Activated CD8-positive, alpha-beta T cell treated with anti-CD3 and anti-CD28 coated beads for 36 hours (primary cell): ENCODE measurements at regions not wholly inside any gene's neighbourhood (a gene's known extent, or its start where the extent isn't known, plus 50 kb on each side); places are given as distances from the start of the nearest gene placed in this dataset.

Experiments used
- ATAC-seq: fragments of 200-7000 bp; cut with Tn5 transposase; one replicate; pipeline ENCODE4 v1.10.0; 2021; ENCODE audit warnings: mild to moderate bottlenecking, moderate library complexity
- CTCF ChIA-PET: fragments of 350-600 bp; sonication (Branson Sonifier 250); formaldehyde crosslinking; loops from one replicate; lab custom pipeline; 2021; ENCODE audit warnings: antibody characterized with exemption; lab: Charles Lee
- POLR2A ChIA-PET: fragments of 350-600 bp; sonication (Branson Sonifier 250); formaldehyde crosslinking; loops from one replicate; lab custom pipeline; 2021; ENCODE audit warnings: antibody characterized with exemption; lab: Charles Lee
- DNase-seq: peaks from one replicate; pipeline ENCODE4 v3.0.0-alpha.2; 2020
- H3K27ac Mint-ChIP-seq: one replicate; pipeline ENCODE4 v1.8.0; 2021; ENCODE audit warnings: mild to moderate bottlenecking, mixed read lengths
- H3K27me3 Mint-ChIP-seq: one replicate; pipeline ENCODE4 v1.8.0; 2021; ENCODE audit warnings: mixed read lengths
- H3K36me3 Mint-ChIP-seq: one replicate; pipeline ENCODE4 v1.8.0; 2021; ENCODE audit warnings: low read depth, mixed read lengths
- H3K4me1 Mint-ChIP-seq: one replicate; pipeline ENCODE4 v1.8.0; 2021; ENCODE audit warnings: low read depth, mixed read lengths
- H3K4me3 Mint-ChIP-seq: one replicate; pipeline ENCODE4 v1.8.0; 2021; ENCODE audit warnings: mild to moderate bottlenecking, moderate library complexity, mixed read lengths
- H3K9me3 Mint-ChIP-seq: one replicate; pipeline ENCODE4 v1.8.0; 2021; ENCODE audit warnings: mixed read lengths
- intact Hi-C: fragments of 100-400 bp; cut with micrococcal nuclease; formaldehyde crosslinking; loops from one replicate; pipeline ENCODE4 v1.10.0; 2022
- TF ChIP-seq, protein P1 (sequence below): fragments of 200-600 bp; IDR thresholded peaks from one replicate; pipeline ENCODE4 v1.8.0; 2022; ENCODE audit warnings: antibody characterized with exemption, mild to moderate bottlenecking

DNA sequence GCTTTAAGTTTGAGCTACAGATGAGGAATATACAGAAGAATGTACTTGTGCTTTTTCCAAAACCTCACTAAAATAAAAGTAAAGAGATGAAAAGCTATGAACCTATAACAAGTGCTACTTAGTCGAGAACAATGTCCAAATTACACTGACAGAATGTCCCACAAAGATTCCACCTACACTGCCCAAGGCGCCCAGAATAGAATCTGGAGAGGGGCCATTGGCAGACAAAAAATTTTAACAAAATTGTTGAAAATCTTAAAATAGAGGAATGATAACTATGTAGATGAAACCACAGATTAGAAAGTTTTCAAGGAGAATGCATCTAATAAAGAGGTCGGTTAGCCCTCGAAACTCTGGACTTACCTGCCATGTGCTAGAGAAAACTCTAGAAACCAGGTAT is 235.3 kb downstream of the CETN3 start:
- intact Hi-C loops: no loop called here
- no peak for DNase-seq
- Mint-ChIP-seq H3K9me3 (peaks cover 7% of the 10 kb centered on the region), H3K27me3 (peaks cover 2% of the 10 kb centered on the region), H3K36me3 (no peaks in the 10 kb centered on the region), H3K4me3 (no peak overlapping the region), H3K4me1 (no peaks in the 10 kb centered on the region), H3K27ac (no peak overlapping the region)
- ChIA-PET POLR2A (no interaction called here), CTCF (no interaction called here)
- TF ChIP-seq, protein P1, sequence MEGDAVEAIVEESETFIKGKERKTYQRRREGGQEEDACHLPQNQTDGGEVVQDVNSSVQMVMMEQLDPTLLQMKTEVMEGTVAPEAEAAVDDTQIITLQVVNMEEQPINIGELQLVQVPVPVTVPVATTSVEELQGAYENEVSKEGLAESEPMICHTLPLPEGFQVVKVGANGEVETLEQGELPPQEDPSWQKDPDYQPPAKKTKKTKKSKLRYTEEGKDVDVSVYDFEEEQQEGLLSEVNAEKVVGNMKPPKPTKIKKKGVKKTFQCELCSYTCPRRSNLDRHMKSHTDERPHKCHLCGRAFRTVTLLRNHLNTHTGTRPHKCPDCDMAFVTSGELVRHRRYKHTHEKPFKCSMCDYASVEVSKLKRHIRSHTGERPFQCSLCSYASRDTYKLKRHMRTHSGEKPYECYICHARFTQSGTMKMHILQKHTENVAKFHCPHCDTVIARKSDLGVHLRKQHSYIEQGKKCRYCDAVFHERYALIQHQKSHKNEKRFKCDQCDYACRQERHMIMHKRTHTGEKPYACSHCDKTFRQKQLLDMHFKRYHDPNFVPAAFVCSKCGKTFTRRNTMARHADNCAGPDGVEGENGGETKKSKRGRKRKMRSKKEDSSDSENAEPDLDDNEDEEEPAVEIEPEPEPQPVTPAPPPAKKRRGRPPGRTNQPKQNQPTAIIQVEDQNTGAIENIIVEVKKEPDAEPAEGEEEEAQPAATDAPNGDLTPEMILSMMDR: no peak
- no peak for ATAC-seq

DNA sequence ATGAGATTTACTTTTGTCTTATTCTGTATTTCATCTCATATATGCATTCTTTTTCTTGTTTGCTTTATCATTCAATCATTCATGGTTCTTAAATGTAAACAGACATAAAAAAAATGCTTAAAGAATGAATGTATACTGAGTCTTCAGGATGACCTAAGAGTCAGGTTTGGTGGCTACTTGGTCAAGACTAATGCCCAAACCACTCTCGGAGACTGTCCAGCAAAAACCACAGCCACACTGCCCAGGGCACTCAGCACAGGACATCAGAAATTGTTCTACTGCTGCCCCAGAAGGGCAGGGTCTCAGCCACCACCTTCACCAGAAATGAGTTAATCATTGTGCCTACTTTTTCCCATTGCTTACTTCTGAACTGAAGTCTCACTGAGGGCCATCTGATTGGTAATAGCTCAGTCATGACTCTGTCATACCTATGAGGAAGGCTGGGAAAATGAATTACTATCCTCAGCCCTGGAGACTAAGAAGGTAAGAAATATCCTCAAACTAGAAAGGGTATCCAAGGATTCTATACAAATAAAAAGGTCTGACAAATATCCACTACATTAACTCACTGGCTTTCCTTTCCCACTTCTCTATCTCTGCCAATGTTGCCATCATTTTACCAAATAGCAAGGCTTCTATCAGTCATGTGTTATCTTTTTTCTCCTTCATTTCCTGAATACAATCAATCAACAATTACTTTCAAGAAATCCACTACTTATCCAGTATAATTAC is 236.1 kb downstream of the CETN3 start:
- H3K27ac Mint-ChIP-seq: no peak overlapping the region
- H3K27me3 Mint-ChIP-seq: peaks cover 2% of the 10 kb centered on the region
- intact Hi-C loops: no loop called here
- ATAC-seq (no peak), DNase-seq (no peak)
- no peaks in the 10 kb centered on the region for H3K4me1 Mint-ChIP-seq
- peaks cover 7% of the 10 kb centered on the region for H3K9me3 Mint-ChIP-seq
- ChIA-PET POLR2A (no interaction called here), CTCF (no interaction called here)
- H3K36me3 Mint-ChIP-seq: no peaks in the 10 kb centered on the region
- TF ChIP-seq, protein P1: no peak
- H3K4me3 Mint-ChIP-seq: no peak overlapping the region

DNA sequence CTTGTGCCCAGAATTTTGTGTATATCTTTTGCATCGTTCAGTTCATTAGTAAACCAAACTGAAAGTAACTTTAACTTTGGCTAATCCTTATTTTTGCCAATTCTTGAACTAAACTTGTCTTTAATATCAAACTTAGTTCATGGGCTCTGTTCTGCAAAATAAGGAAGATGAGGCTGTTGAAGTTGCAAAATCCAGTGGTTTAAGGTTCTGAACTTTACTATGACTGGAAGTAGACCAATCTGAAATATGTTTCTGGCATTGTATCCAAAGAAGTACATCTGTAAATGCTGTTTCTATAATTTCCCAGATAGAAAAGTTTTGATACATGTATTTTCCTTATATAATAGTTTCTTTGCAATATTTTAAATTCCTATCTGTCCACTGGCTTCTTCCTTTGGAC is 238.1 kb downstream of the CETN3 start:
- ChIA-PET CTCF (no interaction called here), POLR2A (no interaction called here)
- Mint-ChIP-seq H3K9me3 (peaks cover 5% of the 10 kb centered on the region), H3K4me3 (no peak overlapping the region), H3K27me3 (peaks cover 2% of the 10 kb centered on the region), H3K27ac (no peak overlapping the region), H3K4me1 (no peaks in the 10 kb centered on the region), H3K36me3 (no peaks in the 10 kb centered on the region)
- TF ChIP-seq, protein P1: no peak
- intact Hi-C loops: no loop called here
- DNase-seq: no peak
- no peak for ATAC-seq

DNA sequence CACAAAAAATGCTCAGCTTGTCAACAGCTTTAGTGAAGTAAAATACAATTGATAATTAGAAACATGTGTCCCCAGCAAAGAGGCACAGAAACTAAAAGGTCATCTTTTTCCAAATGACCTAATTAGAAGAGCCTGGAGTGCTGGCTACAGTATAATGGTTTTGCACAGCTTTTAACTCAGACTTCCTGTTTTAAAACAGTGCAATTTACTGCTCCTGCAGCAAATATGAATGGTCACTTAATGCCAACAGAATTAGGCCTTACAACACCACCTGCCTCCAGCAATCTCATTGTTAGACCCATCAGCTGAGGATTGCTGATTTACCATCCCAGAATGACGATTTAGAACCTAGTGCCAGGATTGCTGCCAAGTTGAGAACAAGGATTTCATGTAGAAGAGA is 239.3 kb downstream of the CETN3 start:
- H3K4me1 Mint-ChIP-seq: no peaks in the 10 kb centered on the region
- ChIA-PET CTCF (interaction anchor here (1.2 kb wide), 1 partner anchor 10 kb away, joined by 4 read pairs; no protein-coding TSS in a partner anchor), POLR2A (no interaction called here)
- H3K27ac Mint-ChIP-seq: no peak overlapping the region
- H3K4me3 Mint-ChIP-seq: no peak overlapping the region
- ATAC-seq: no peak
- TF ChIP-seq, protein P1: no peak
- no peaks in the 10 kb centered on the region for H3K9me3 Mint-ChIP-seq
- no peak for DNase-seq
- peaks cover 2% of the 10 kb centered on the region for H3K27me3 Mint-ChIP-seq
- intact Hi-C loops: no loop called here
- no peaks in the 10 kb centered on the region for H3K36me3 Mint-ChIP-seq

DNA sequence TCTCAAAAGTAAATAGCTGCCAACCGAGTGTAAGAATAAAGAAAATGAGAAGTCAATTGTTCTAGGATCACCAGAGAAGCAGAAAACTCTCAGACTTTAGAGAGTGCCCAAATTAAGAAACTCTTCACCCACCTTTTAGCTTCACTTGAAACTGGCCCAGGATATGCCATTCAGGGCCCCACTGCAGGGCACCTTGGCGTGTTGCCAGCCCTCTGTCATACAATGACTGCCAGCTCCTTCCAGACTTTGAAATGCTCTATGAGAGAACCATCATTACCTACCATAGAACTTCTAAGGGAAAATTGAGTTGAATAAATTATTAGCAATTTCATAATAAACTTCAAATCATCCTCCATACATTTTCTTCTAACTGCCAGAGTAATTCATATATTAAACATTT is 240.5 kb downstream of the CETN3 start:
- Mint-ChIP-seq H3K4me3 (no peak overlapping the region), H3K36me3 (no peaks in the 10 kb centered on the region), H3K9me3 (no peaks in the 10 kb centered on the region), H3K27ac (no peak overlapping the region), H3K4me1 (no peaks in the 10 kb centered on the region), H3K27me3 (peaks cover 2% of the 10 kb centered on the region)
- ChIA-PET POLR2A (no interaction called here), CTCF (interaction anchor here (1.2 kb wide), 1 partner anchor 8 kb away, joined by 4 read pairs; no protein-coding TSS in a partner anchor)
- ATAC-seq: no peak
- DNase-seq: no peak
- intact Hi-C loops: no loop called here
- TF ChIP-seq, protein P1: no peak
